GM04504 (cell line): ENCODE measurements at regions not wholly inside any gene's neighbourhood (a gene's known extent, or its start where the extent isn't known, plus 50 kb on each side); places are given as distances from the start of the nearest gene placed in this dataset.
"Not testable (repeated sequence)": the region's sequence is repeated elsewhere in the genome, so short reads cannot be mapped to it uniquely, and the experiment has no call there.

ENCODE experiments used
- DNase-seq: peaks from one replicate; pipeline ENCODE4 v3.0.0-alpha.2; 2012; ENCODE audit warnings: low read depth

DNA sequence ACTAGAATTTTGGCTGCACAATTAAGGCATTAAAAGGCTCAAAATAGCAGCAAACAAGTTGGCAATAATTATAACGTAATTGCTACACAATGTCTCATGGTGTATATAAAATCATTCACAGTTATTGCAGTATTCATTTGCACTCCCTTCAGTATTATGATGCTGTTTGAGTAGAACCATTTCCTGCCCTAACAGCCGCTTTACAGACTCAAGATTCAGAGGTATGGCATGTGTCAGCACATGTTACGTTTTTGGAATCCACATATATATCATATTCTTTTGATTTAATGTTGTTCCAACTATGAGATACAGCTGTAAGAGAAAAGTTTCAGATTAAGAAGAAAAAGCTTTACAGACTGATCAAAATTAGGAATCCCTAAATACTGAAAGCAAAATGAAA lies 56.3 kb upstream of the NCKAP5 start:
- no peak for DNase-seq

DNA sequence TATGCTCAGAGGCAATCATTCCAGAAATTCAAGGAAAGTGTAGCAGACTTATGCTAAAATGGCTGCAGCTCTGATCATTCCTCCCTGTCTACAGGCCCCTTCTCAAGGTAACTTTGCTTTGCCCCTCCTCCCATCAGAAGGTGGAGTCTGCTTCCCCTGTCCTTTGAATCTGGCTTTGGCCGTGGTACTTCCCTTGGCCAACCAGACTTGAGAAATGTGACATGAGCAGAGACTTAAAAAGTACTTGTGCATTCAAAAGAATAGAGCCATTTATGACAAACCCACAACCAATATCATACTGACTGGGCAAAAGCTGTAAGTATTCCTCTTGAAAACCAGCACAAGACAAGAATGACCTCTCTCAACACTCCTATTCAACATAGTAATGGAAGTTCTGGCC lies 59.5 kb upstream of the NCKAP5 start:
- DNase-seq = no peak

DNA sequence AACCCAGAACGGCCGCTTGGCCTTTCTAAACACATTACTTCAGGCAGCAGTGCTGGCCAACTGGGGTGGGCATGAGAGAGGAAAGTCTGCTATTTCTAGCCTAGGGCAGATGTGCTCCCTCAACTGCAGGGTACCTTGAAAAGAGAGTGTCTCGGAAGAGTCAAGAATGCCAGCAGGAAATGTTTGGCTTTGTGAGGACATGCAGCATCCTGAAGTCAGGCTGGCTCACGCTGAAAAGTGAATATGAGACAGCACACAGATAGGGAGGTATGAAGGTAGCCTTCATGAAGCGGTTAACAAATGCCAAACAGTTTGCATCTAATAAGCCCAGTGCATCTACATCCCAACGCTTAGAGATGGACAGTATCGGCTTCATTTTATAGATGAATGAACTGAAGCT lies 65.0 kb upstream of the NCKAP5 start:
- no peak for DNase-seq

DNA sequence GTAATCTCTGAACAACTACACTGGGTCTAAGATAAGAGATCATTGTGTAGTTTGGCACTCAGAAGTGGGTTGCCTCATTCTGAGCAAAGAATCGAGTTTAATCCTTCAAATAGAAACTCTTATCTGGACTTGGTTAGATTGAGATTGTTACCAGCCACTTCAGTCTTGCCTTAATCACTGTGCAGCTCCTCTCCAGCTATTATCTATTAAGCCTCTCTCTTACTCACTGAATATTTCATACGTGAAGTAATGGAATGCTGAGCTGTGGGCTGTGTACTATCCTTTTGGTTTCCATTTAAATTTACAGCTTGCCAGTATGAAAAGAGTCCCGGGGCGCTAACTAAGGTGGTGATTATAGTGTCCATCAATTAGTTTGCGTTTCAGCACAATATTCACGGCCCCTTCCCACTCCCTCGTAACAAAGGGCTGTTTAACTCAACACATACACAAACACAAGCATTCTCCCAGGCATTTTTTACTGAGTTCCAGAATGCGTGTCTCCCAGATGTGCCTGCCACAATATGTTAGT lies 65.7 kb upstream of the NCKAP5 start:
- peak; percentile 37 for DNase-seq

DNA sequence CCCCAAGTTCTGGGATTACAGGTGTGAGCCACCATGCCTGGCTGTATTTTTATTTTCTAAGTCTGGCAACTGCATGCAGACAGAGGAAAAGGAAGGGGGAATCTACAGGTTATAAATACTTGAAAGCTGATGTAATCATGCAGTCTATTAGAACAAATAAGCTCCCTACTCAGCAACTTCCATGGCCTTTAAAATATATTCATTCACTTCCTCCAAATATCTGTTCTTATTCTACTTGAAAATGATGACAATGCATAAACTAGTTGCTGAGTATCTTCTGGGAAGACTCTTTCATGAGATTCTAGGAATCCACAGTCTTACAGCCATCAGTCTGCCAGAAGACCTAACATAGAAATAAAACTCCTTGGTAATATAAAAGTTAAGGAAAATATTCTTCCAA lies 66.9 kb upstream of the NCKAP5 start:
- DNase-seq = no peak

DNA sequence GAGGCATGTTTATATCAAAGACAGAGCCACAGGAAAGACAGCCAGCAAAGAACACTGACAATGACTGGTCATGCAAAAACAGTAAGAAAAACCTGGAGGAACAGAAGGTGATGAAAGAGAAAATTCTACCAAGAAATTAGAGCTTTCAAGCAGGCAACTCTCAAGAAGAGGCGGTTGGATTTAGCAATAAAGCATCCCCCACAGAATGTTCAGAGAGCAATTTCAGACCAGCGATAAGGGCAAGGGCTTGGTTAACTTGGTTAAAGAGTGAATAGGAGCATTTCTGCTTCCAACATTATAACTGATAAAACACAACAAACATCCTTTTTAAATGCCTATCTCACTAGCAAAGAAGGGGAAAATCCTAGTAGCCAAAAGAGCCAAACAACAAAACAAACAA lies 68.0 kb upstream of the NCKAP5 start:
- no peak for DNase-seq

DNA sequence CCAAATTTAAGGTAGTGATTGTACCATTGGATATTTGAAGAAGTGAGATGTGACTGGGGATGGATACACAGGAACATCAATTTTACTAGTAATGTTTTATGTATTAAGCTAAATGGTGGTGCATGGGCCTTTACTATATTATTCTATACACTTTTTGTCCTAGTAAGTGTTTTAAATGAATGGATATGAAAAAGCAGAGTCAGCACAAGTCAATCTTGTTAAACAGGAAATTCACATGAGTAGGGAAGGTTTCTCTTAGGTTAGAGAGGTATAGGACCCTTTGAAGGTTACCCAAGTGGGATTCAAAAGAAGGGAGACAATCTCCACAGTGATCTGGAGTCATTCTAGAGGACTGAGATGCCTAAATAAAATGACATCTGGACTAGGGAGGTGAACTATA lies 71.8 kb upstream of the NCKAP5 start:
- DNase-seq = no peak

DNA sequence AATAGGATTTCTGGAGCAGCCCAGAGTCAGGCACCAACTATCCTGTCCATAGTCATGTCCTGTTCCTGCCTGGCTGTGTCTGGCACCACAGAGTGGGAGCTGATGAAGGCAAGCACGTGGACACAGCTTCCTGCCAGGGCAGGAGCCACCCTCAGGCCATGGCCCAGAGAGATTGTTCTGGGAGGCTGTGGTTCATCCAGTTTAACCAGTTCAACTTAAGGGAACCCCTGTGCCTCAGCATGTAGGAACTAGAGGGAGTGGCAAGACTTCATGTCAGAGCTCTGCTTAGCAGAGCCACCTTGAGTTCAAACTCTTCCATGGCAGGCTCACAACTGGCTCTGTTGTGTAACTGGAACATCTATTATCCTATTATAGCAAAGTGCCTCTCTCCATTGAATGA lies 73.2 kb upstream of the NCKAP5 start:
- DNase-seq = no peak

DNA sequence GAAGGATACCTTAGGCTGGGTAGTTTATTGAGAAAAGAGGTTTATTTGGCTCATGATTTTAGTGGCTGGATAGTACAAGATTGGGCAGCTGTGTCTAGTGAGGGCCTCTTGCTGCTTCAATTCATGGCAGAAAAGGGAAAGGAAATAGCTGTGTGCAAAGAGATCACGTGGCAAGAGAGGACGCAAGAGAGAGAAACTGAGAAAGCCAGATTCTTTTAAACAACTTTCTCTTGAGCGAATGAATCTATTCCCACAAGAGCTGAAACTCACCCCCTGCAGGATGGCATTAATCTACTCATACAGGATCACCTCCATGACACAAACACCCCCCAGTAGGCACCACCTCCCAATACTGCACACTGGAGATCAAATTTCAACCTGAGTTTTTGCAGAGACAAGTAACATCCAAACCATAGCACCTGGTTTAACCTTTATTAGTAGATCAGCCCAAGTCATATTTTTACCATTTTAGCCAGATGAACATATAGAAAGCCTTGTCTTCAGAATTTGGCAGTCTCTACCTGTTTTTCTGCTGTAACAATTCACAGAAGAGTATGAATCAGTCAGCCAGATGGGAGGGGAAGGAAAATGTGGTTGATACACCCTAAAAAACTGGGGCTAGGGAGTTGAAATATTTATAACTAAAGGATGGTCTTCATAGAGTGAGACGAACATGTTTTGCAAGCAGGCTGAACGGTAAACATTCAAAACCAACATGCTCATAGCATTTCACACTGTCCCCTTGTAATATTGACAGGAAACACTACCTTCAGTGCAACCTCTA lies 73.9 kb upstream of the NCKAP5 start:
- DNase-seq = no peak

DNA sequence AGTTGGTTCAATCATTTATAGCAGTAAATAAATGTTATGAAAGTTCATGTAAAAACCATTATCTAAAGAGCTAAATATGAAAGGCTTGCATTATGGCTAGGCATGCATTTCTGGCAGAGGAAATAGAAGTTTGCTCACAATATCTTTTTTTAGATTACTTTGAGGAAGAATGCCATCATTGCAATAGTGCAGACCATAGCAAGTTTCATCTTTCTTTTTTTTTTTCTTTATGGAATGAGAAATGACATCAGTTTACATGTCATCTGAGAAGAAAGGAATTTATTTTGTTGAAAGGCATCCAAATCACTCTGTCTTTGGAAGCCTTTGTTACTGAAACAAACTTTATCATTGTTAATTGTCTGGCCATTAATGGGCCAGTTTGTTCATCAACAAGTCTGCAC lies 74.5 kb upstream of the NCKAP5 start:
- DNase-seq = no peak

DNA sequence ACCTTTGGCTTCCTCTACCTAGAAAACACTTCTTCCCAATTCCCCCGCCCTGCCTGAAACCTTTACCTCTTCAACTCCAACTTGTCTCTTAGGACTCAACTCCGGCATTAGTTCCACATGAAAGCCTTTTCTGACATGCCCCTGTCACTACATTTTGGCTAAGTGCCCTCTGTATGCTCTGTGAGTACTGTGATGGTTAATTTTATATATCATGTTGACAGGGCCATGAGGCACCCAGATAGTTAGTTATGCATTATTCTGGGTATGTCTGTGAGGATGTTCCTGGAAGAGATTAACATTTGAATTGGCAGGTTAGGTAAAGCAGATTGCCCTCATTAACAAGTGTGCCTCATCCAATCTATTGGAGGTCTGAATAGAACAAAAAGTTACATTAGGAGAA lies 75.6 kb upstream of the NCKAP5 start:
- DNase-seq = no peak

DNA sequence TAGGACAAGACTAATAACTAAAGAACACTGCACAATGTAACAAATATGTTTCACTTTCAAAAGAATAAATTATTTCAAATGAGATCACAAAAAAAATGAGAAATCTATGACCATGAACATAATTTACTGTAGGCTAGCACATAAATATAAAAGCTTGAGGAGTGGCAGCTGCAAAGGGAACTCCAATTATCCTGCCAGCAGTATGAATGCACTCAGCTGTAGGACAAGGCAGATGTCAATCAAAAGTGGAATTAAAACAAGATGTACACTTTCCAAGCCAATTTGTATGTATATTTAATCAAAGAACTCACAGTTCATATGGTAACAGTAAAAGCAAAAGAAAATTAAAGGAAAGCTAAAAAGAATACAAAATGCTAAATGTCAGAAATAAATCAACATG lies 76.6 kb upstream of the NCKAP5 start:
- no peak for DNase-seq

DNA sequence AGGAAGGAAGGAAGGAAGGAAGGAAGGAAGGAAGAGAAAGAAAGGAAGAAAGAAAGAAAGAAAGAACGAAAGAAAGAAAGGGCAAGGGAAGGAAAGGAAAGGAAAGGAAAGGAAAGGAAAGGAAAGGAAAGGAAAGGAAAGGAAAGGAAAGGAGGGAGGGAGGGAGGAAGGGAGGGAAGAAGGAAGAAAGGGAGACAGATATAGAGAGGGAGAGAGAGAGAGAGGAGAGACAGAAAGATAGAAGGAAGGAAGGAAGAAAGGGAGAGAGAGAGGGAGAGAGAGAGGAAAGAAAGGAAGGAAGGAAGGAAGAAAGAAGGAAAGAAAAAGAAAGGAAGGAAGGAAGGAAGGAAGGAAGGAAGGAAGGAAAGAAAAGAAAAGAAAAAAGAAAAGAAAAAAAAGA lies 79.1 kb upstream of the NCKAP5 start:
- not testable (repeated sequence) for DNase-seq

DNA sequence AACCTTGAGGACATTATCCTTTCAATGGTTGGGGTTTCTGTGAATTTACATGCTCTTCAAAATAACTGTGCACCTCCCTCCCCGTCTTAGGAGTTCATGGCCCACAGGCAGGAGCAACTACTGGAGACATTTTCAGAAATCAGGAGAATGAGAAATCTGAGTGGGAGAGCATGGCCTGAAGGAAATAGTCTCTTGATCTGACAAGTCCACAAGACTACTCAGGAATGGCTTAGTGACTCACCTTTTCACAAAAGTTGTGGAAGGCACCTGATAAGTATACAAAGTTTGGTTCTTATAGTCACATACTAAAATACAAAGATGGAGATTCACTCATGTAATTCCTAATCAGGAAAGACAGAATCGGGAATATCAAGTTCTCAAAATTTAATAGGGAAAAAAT lies 83.6 kb upstream of the NCKAP5 start:
- no peak for DNase-seq

DNA sequence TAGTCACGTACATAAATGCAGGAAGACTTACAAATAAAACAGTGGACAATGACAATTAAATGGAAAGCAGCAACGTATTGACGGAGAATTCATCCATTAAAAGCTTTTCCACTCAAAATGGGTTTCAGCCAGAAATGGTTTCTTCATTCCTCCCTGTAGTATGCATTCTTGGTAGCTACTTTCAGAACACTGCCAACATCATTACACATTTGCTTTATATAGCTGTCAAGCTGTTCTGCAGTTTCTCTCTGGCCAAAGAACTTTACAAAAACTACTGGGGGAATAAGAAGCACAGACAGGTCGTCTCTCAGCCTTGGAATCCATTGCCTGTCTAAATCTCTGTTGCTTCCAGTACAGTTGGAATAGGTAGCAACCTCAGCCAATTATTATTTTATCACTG lies 84.1 kb upstream of the NCKAP5 start:
- no peak for DNase-seq

DNA sequence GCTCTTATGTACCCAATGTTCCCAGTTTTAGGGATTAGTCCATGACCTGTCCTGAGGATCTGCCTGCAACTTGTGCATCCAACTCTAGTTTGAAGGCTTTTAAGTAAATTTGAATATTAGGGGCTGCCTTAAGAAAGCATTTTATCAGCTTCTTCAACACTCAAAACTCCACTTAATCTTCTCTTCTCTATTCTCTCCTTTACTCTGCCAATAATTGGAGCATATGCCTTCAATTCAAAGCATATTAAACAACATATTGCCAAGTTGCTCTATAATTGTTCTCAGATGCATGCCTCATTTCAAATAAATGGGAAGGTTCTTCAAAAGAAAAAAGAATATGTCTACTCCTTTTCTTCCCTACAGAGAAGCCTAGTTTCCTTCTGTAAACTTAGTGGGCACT lies 84.8 kb upstream of the NCKAP5 start:
- no peak for DNase-seq

DNA sequence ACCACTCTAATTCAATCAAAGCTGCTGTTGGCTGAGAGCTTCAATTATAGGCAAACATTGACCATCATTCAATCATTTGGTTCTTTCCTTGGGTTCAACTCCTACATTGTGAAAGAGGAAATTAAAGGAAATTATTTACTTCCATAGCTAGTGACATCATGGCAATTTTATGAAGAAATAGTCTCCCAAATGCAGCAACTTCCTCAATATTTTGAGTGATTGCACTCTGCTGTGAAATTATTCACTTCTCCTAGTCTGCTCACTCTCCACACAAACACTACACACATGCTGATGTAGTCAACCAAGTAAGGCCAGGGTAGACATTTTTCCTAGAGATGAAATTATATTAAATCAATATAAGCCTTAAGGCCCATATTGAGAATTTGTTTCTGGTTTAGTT lies 86.7 kb upstream of the NCKAP5 start:
- DNase-seq = no peak

DNA sequence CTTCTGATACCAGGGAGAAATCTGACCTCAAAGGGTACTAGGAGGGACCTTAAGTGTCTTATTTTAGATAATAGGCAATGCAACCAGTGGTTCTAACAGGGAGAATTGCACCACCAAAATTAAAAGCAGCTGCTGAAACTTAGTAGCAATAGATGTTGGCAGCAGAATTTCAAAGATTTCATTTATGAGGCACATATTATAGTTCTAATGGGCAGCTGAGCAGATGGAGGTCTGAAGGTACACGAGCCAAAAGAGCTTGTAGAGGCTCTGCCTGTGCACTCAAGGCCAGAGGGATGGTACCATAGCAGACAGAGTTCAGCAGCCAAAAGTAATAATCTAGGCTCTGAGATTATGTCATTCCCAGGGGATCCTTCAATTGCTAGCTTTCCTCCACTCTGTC lies 87.3 kb upstream of the NCKAP5 start:
- DNase-seq = no peak

DNA sequence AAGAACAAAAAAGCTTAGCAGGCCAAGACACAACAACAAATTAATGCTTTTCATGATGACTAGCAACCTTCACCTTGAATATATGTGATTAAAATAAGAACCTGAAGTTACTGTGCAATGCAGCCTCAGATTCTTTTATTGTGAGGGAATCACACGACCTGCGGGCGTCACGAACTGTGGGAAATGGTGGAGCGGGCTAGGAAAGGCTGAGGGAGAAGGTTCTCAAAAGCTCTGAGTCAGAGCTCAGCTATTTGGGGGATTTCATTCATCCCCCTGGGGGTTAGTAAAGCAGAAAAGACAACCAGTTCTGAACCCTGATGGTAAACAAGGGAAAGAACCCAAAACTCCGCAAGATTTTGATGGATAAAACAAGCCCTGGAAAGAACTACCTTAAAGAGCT lies 89.3 kb upstream of the NCKAP5 start:
- DNase-seq = no peak

DNA sequence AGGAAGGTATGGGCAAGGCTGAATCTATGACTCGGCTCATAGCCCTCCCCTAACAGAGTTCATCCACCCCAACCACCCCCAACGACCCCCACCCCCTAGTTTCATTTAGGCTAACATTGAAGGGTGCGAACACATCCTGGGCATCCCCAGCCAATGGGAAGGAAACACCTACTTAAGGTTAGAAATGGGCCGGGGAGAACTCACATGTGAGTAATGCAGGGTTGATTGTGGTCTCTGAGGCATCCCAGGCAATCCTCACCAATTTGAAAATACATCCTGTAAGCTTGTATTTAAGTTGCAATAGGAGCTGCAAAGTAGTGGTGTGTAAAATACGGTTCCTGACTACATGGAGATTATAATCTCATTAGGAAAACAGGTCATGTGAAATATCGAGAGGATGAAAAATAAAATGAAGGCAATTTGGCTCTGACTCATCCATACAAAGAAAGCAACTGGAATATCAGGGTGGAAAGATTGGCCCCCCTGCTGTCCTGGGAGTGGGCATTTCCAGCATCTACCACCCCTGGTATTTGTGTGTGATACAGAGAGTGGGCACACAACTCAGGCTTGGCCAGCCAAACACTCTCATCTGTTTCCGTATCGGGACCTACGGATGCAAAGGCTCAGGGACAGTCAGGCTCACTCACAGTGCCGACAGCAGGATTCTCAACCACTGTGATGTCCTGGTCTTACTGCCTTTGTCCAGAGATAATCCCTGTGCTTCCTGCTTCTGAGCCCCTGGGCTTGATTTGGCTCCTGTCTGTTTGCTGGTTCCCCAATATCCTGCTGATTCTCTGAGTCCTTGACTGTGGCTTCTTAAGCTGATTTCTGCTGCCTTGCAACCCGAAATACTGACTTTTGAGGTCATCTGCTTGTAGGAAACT lies 90.0 kb upstream of the NCKAP5 start:
- DNase-seq = no peak

DNA sequence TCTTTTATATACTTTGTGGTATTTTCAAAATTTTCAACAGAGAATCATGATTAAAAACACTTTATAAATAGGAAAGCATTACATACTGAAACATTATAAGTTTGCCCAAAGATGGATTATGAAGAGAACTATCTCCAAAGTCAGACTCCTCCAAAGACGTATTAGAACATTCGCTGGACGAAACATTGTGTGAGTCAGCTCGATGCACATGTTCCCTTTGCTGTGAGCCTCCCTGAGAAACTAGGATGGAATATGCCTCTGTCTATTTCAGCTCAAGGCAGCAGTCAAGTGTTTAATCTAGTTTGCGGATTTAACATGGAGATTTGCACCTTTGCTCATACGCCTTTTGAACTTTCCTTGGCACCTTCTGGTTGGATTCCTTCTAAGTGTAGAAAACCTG lies 92.2 kb upstream of the NCKAP5 start:
- DNase-seq = no peak

DNA sequence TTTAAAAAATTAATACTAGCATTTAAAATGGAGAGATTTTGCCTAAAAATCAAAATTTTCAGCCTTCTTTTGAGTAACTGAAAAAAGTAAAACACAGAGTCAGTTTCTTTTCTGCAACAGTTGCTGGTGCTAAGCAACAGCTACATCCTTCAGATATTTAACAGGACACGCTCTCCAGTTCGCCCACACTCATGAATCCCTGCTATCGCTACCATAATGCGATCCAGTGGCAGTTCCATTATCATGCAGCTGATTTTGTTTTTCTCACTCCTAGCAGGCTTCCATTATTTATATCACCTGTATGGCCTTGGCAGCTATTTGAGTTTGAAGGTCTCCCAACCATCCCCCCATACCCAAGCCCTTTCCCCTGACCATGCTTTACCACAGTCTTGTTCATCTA lies 93.1 kb upstream of the NCKAP5 start:
- no peak for DNase-seq

DNA sequence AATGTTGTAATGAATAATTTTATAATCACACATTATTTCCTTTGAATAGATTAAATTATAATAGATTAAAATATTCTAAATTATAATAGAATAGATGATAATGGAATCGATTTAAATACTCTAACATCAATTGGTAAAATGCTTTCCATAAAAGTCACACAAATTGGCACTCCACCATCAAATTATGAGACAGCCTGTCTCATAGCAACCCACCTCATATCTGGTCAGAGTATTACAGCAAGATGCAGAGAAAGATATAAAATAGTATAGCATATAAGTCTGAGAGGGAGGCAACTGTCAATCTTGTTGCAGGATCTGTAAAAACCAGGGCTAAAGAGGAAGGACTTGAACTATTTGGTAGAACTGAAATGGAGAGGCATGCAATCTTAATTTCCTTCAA lies 98.4 kb upstream of the NCKAP5 start:
- no peak for DNase-seq
